Left ventricle myocardium inferior (tissue), 1 donor: ENCODE measurements at regions not wholly inside any gene's neighbourhood (a gene's known extent, or its start where the extent isn't known, plus 50 kb on each side); places are given as distances from the start of the nearest gene placed in this dataset.
"Not testable (repeated sequence)": the region's sequence is repeated elsewhere in the genome, so short reads cannot be mapped to it uniquely, and the experiment has no call there.

Experiments used
- DNase-seq: peaks from one replicate; pipeline ENCODE4 v3.0.0-alpha.2; 2020
- H3K27ac ChIP-seq: fragments of 200-600 bp; replicated peaks from 2 replicates; pipeline ENCODE4 v1.8.0; 2021
- H3K27me3 ChIP-seq: fragments of 200-600 bp; 2 replicates; pipeline ENCODE4 v1.8.0; 2021; ENCODE audit warnings: low read depth
- H3K36me3 ChIP-seq: fragments of 200-600 bp; 2 replicates; pipeline ENCODE4 v1.8.0; 2021
- H3K4me1 ChIP-seq: fragments of 200-600 bp; 2 replicates; pipeline ENCODE4 v1.8.0; 2021
- H3K4me3 ChIP-seq: fragments of 200-600 bp; 2 replicates; pipeline ENCODE4 v1.8.0; 2021; ENCODE audit warnings: mild to moderate bottlenecking, moderate library complexity
- H3K9me3 ChIP-seq: fragments of 200-600 bp; replicated peaks from 2 replicates; pipeline ENCODE4 v1.8.0; 2021
- intact Hi-C: fragments of 100-400 bp; cut with micrococcal nuclease; formaldehyde crosslinking; loops from one replicate; pipeline ENCODE4 v1.11.0; 2022
- donor health status: DM: no; HTN: yes; CAD: no; lungs with severe emphysema.

DNA sequence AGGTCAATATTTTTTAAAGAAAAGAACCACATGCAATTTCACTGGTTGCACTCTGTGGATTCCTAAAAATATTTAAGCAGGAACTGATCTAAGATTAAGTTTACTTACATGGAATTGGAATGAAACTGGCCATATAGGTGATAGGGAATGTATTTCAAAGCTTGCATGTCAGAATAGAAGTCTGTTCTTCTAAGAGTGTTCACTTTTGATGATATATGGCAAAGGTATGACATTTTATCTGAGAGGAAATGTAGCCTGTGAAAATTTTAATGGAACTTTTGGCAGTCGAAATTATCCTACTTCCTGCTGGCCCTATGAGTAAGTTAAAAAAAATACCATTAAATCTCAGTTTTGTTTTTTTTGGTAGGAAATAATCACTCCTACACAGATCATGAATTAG is 1538.4 kb downstream of the CDY2B start:
- intact Hi-C loops, H3K9me3 ChIP-seq: not testable (repeated sequence)

GRCh38 chrY:16330032-16330758 is 1549.8 kb downstream of the CDY2B start:
- intact Hi-C loops, result not testable (repeated sequence)

More for the DNA sequence above, 1538.4 kb downstream of the CDY2B start:
- DNase-seq, H3K27ac ChIP-seq, H3K27me3 ChIP-seq, H3K4me3 ChIP-seq, H3K4me1 ChIP-seq, H3K36me3 ChIP-seq: not testable (repeated sequence)

GRCh38 chrY:16329135-16329820 is 1550.7 kb downstream of the CDY2B start:
- DNase-seq, H3K36me3 ChIP-seq, intact Hi-C loops, H3K9me3 ChIP-seq, H3K27me3 ChIP-seq, H3K27ac ChIP-seq, H3K4me1 ChIP-seq, H3K4me3 ChIP-seq: not testable (repeated sequence)

More at GRCh38 chrY:16330032-16330758, 1549.8 kb downstream of the CDY2B start:
- not testable (repeated sequence) for DNase-seq, H3K9me3 ChIP-seq, H3K36me3 ChIP-seq, H3K4me1 ChIP-seq, H3K4me3 ChIP-seq, H3K27ac ChIP-seq, H3K27me3 ChIP-seq
